Sigmoid colon (tissue), 4 donors: ENCODE measurements at regions not wholly inside any gene's neighbourhood (a gene's known extent, or its start where the extent isn't known, plus 50 kb on each side); places are given as distances from the start of the nearest gene placed in this dataset.

Experiments used
- CTCF ChIP-seq, 4 experiments: fragments of 450-650 bp in 3 of 4; fragments of 200-600 bp in 1 of 4; IDR thresholded peaks; one replicate each; pipeline ENCODE4 v1.5.1; 2016 to 2019; ENCODE audit warnings: antibody characterized with exemption in 4 of 4, mild to moderate bottlenecking in 3 of 4, moderate library complexity in 2 of 4
- EP300 ChIP-seq, 4 donors: sonication (generic); formaldehyde crosslinking; IDR thresholded peaks; one replicate each; pipeline ENCODE4 v1.6.1; 2017; ENCODE audit warnings: antibody characterized with exemption in 4 of 4
- POLR2A ChIP-seq, 2 donors: fragments of 450-650 bp; IDR thresholded peaks; one replicate each; pipeline ENCODE4 v1.6.1; 2016; ENCODE audit warnings: antibody characterized with exemption in 2 of 2, mild to moderate bottlenecking in 2 of 2, moderate library complexity in 2 of 2
- POLR2AphosphoS5 ChIP-seq, 4 donors: sonication (generic); formaldehyde crosslinking; IDR thresholded peaks; one replicate each; pipeline ENCODE4 v1.6.1; 2017; ENCODE audit warnings: antibody characterized with exemption in 4 of 4

GRCh38 chr9:16120727-16121126, 567.9 kb downstream of the CCDC171 start:
- TF ChIP-seq POLR2AphosphoS5 (IDR thresholded peaks at IDR 0.05) = no peak
- no peak for TF ChIP-seq CTCF (IDR thresholded peaks at IDR 0.05)
- no peak for TF ChIP-seq POLR2A (IDR thresholded peaks at IDR 0.05)
- TF ChIP-seq EP300 (IDR thresholded peaks at IDR 0.05) = no peak
